GM12878 (cell line): ENCODE measurements at regions not wholly inside any gene's neighbourhood (a gene's known extent, or its start where the extent isn't known, plus 50 kb on each side); places are given as distances from the start of the nearest gene placed in this dataset.

ENCODE experiments used
- ATAC-seq: fragments of 200-7000 bp; cut with Tn5 transposase; 3 replicates; pipeline ENCODE4 v1.9.1; 2020; ENCODE audit warnings: mild to moderate bottlenecking, moderate library complexity
- BruUV-seq: library from RNA; stranded (reverse); fragments of 400-500 nt; replicated peaks from 2 replicates; lab custom pipeline; 2021; lab: Mats Ljungman, UMichigan
- CTCF ChIA-PET: fragments of 300-600 bp; sonication (Branson Sonifier 250); formaldehyde crosslinking; extraction: SDS; loops from one replicate; lab custom pipeline; 2021; ENCODE audit warnings: inconsistent platforms; lab: Yijun Ruan, JAX
- POLR2A ChIA-PET: fragments of 350-600 bp; formaldehyde crosslinking; extraction: SDS; loops from one replicate; lab custom pipeline; 2021; ENCODE audit warnings: inconsistent platforms; lab: Charles Lee
- RAD21 ChIA-PET: fragments of 300-600 bp; sonication (Branson Sonifier 250); formaldehyde crosslinking; loops from one replicate; lab custom pipeline; 2023; ENCODE audit warnings: antibody characterized with exemption; ENCODE audit not compliant: unreplicated experiment; lab: Charles Lee
- SMC1A ChIA-PET: fragments of 300-600 bp; sonication (Branson Sonifier 250); formaldehyde crosslinking; loops from one replicate; lab custom pipeline; 2023; ENCODE audit not compliant: unreplicated experiment, uncharacterized antibody; lab: Charles Lee
- DNase-seq: peaks from one replicate; pipeline ENCODE4 v3.0.0-alpha.2; 2011; ENCODE audit warnings: low read depth, low spot score
- FAIRE-seq: peaks from 3 replicates; lab custom pipeline; 2011; peaks lifted over from hg19 to GRCh38; lab: Jason Lieb, UNC
- H2AFZ ChIP-seq: 2 replicates; pipeline ENCODE4 v1.6.0; 2011; ENCODE audit warnings: low read depth, low read length, control low read depth; ENCODE audit not compliant: control insufficient read depth
- H3K27ac ChIP-seq: 2 replicates; pipeline ENCODE4 v1.5.1; 2011; ENCODE audit warnings: control low read depth; ENCODE audit not compliant: control insufficient read depth, insufficient read depth
- H3K27me3 ChIP-seq, 2 experiments: replicated peaks in 1 of 2; 2 replicates each; pipeline versions ENCODE4 v1.6.0 to v1.6.1; 2011; ENCODE audit warnings: low read length in 1 of 2; ENCODE audit not compliant: control insufficient read depth in 2 of 2, insufficient read depth in 2 of 2
- H3K36me3 ChIP-seq, 2 experiments: 2 replicates each; pipeline ENCODE4 v1.5.1; 2011; ENCODE audit warnings: low read length in 1 of 2; ENCODE audit not compliant: control insufficient read depth in 2 of 2, insufficient read depth in 2 of 2
- H3K4me1 ChIP-seq: 2 replicates; pipeline ENCODE4 v1.6.1; 2011; ENCODE audit warnings: mild to moderate bottlenecking, low read length, moderate library complexity, mixed read lengths; ENCODE audit not compliant: control insufficient read depth, insufficient read depth
- H3K4me2 ChIP-seq: 2 replicates; pipeline ENCODE4 v1.6.0; 2011; ENCODE audit warnings: control low read depth; ENCODE audit not compliant: control insufficient read depth, insufficient read depth
- H3K4me3 ChIP-seq: fragments of 200-600 bp; sonication (generic); 2 replicates; pipeline ENCODE4 v1.5.1; 2016
- H3K79me2 ChIP-seq: 2 replicates; pipeline ENCODE4 v1.6.0; 2011; ENCODE audit warnings: low read length; ENCODE audit not compliant: control insufficient read depth, insufficient read depth
- H3K9ac ChIP-seq: 2 replicates; pipeline ENCODE4 v1.8.0; 2011; ENCODE audit warnings: low read length, control low read depth, mixed read lengths; ENCODE audit not compliant: control insufficient read depth, insufficient read depth
- H3K9me3 ChIP-seq: replicated peaks from 3 replicates; pipeline ENCODE4 v1.5.1; 2011; ENCODE audit warnings: mild to moderate bottlenecking, low read length; ENCODE audit not compliant: control insufficient read depth, insufficient read depth
- H4K20me1 ChIP-seq: 2 replicates; pipeline ENCODE4 v1.6.0; 2011; ENCODE audit not compliant: control insufficient read depth, insufficient read depth
- ASH2L ChIP-seq: fragments of 300-600, 200-600 bp; sonication (generic); IDR thresholded peaks from 2 replicates; pipeline ENCODE4 v1.6.1; 2017; ENCODE audit warnings: low read depth, mild to moderate bottlenecking, borderline replicate concordance
- E2F4 ChIP-seq: IDR thresholded peaks from 2 replicates; pipeline ENCODE4 v1.6.1; 2012; ENCODE audit warnings: low read depth, low read length, improper control_type of control experiment
- EZH2 ChIP-seq: IDR thresholded peaks from 2 replicates; pipeline ENCODE4 v1.6.1; 2012; ENCODE audit warnings: low read depth, mild to moderate bottlenecking, control low read depth, inconsistent platforms, low read length, borderline replicate concordance; ENCODE audit not compliant: control insufficient read depth
- FOXM1 ChIP-seq: IDR thresholded peaks from 2 replicates; pipeline ENCODE4 v1.6.1; 2012; ENCODE audit warnings: low read depth, mild to moderate bottlenecking, inconsistent platforms, low read length, moderate library complexity
- LARP7 ChIP-seq: fragments of 450-650 bp; IDR thresholded peaks from 2 replicates; pipeline ENCODE4 v1.6.1; 2017; ENCODE audit warnings: mild to moderate bottlenecking
- NFIC ChIP-seq: IDR thresholded peaks from 2 replicates; pipeline ENCODE4 v1.6.1; 2012; ENCODE audit warnings: low read depth, mild to moderate bottlenecking, inconsistent platforms, low read length, moderate library complexity
- RAD51 ChIP-seq: fragments of 450-650 bp; IDR thresholded peaks from 2 replicates; pipeline ENCODE4 v1.6.1; 2016; ENCODE audit warnings: moderate library complexity, mild to moderate bottlenecking, inconsistent platforms
- SMARCA5 ChIP-seq: fragments of 450-650 bp; IDR thresholded peaks from 2 replicates; pipeline ENCODE4 v1.6.1; 2017; ENCODE audit warnings: mild to moderate bottlenecking
- SREBF1 ChIP-seq: IDR thresholded peaks from 2 replicates; pipeline ENCODE4 v1.6.1; 2012; ENCODE audit warnings: mild to moderate bottlenecking, low read length
- YY1 ChIP-seq: IDR thresholded peaks from 2 replicates; pipeline ENCODE4 v1.6.1; 2011; ENCODE audit warnings: low read depth, mild to moderate bottlenecking, low read length
- ZNF217 ChIP-seq: fragments of 450-650 bp; IDR thresholded peaks from 2 replicates; pipeline ENCODE4 v1.6.1; 2017; ENCODE audit warnings: antibody characterized with exemption, mild to moderate bottlenecking
- WGBS: methylation state at CpG from one replicate; pipeline ENCODE4 v1.1.6; 2016; ENCODE audit warnings: low lambda C conversion rate; ENCODE audit not compliant: insufficient replicate concordance, insufficient coverage; ENCODE audit errors: missing lambda C conversion rate; 5-methylcytosine and 5-hydroxymethylcytosine counted together
- in situ Hi-C: fragments of 300-500 bp; cut with MboI; formaldehyde crosslinking; loops from 9 replicates; pipeline ENCODE4 v1.14.3; 2018; ENCODE audit warnings: mixed read lengths
- intact Hi-C: fragments of 100-400 bp; cut with micrococcal nuclease; formaldehyde crosslinking; loops from one replicate; pipeline ENCODE4 v1.14.2; 2022; ENCODE audit not compliant: unreplicated experiment

- no peaks in the 10 kb centered on the region for H3K36me3 ChIP-seq
- H3K4me1 ChIP-seq: no peaks in the 10 kb centered on the region
- DNase-seq (no peak), FAIRE-seq (no peak), ATAC-seq (no peak)
- CTCF ChIA-PET: no interaction called here
- SMC1A ChIA-PET: no interaction called here
- H3K27ac ChIP-seq: no peak overlapping the region
- H3K79me2 ChIP-seq: no peaks in the 10 kb centered on the region
- no TSS peak for BruUV-seq
- intact Hi-C loops (loop anchor here (5.0 kb wide), 1 partner anchor 48 kb away; no protein-coding TSS in a partner anchor), in situ Hi-C loops (no loop called here)
- RAD21 ChIA-PET: no interaction called here
- H2AFZ ChIP-seq: no peak overlapping the region
- no peaks in the 10 kb centered on the region for H3K27me3 ChIP-seq
- WGBS: 0% methylated on average over 3 of the region's 3 CpGs
- POLR2A ChIA-PET: no interaction called here
- no peak overlapping the region for H3K4me3 ChIP-seq
- H3K9me3 ChIP-seq: no peaks in the 10 kb centered on the region
- no peak overlapping the region for H3K9ac ChIP-seq
- H4K20me1 ChIP-seq: no peaks in the 10 kb centered on the region
- no peak overlapping the region for H3K4me2 ChIP-seq
- TF ChIP-seq SMARCA5: no peak
- TF ChIP-seq LARP7: no peak
- TF ChIP-seq FOXM1: no peak
- TF ChIP-seq YY1: no peak
- TF ChIP-seq NFIC: no peak
- no peak for TF ChIP-seq SREBF1
- no peak for TF ChIP-seq ASH2L
- TF ChIP-seq ZNF217: no peak
- TF ChIP-seq E2F4: no peak
- no peak for TF ChIP-seq EZH2
- no peak for TF ChIP-seq RAD51
These were observed 595.0 kb upstream of the LRRC4C start for GRCh38 chr11:42054351-42054900.
